NCI-H2227 (cell line): ENCODE measurements at regions not wholly inside any gene's neighbourhood (a gene's known extent, or its start where the extent isn't known, plus 50 kb on each side); places are given as distances from the start of the nearest gene placed in this dataset.
"Not testable (repeated sequence)": the region's sequence is repeated elsewhere in the genome, so short reads cannot be mapped to it uniquely, and the experiment has no call there.

Experiments used
- DNase-seq: peaks from one replicate; lab custom pipeline; 2025; ENCODE audit not compliant: unreplicated experiment; lab: John Stamatoyannopoulos, UW

DNA sequence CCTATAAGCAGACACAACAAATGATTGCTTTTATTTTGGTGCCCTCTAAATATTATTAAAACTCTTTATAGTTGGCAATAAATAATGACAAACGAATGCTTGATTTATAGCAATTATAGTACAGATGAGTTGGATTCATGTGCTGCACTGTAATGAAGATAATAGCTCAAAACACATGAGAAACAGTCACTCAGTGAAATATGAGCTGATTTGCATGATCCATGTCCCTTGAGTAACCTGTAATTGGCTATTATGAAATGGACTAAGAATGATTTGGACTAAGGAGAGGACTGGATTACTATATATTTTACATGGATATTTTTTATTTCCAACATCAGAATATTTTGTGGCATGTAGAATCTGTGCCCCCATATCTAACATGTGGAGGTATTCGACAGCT is 365.6 kb upstream of the UBE2E3 start:
- DNase-seq: no peak

GRCh38 chr2:180609626-180610340 is 370.6 kb upstream of the UBE2E3 start:
- DNase-seq: no peak

GRCh38 chr2:180607514-180608049 is 372.8 kb upstream of the UBE2E3 start:
- no peak for DNase-seq

GRCh38 chr2:180604077-180604476 is 376.3 kb upstream of the UBE2E3 start:
- DNase-seq: no peak

DNA sequence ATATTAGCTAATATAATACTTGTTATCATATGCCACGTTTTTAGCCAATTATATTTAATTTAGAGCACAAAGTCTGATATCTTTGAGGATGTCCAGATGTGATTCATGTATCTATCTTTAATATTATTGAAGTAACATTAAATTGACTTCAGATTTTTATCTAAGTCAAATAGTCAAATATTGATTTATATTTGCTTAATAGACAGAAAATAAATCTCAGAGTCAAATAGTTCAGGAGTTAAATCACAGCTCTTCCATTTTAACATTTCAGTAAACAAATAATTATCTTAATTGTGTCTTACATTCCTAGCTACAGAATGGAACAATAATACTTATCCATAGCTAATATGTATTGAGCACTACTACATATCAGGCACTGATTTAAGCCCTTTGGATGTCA is 379.4 kb upstream of the UBE2E3 start:
- no peak for DNase-seq

GRCh38 chr2:180599804-180600203 is 380.6 kb upstream of the UBE2E3 start:
- no peak for DNase-seq

DNA sequence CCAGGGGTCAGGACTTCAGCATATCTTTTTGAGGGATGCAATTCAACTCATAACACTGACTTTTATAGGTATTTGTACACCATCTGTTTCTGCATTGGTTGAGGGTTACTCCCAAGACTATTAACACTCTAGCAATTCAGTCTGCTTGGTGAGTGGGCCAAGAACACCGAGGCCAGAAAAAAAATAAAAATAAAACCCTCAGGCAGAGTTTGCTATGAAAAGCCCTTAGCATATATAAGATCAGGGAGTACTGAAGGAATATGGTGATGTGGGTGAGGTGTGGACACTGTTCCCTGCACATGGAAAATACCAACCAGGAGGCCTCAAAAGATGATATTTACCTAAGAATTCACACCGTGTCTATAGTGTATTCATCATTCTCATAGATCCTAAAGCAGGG is 383.2 kb upstream of the UBE2E3 start:
- DNase-seq: no peak

GRCh38 chr2:180596453-180596852 is 384.0 kb upstream of the UBE2E3 start:
- no peak for DNase-seq

GRCh38 chr2:180591947-180592346 is 388.5 kb upstream of the UBE2E3 start:
- no peak for DNase-seq

GRCh38 chr2:180591093-180591781 is 389.2 kb upstream of the UBE2E3 start:
- DNase-seq: not testable (repeated sequence)

DNA sequence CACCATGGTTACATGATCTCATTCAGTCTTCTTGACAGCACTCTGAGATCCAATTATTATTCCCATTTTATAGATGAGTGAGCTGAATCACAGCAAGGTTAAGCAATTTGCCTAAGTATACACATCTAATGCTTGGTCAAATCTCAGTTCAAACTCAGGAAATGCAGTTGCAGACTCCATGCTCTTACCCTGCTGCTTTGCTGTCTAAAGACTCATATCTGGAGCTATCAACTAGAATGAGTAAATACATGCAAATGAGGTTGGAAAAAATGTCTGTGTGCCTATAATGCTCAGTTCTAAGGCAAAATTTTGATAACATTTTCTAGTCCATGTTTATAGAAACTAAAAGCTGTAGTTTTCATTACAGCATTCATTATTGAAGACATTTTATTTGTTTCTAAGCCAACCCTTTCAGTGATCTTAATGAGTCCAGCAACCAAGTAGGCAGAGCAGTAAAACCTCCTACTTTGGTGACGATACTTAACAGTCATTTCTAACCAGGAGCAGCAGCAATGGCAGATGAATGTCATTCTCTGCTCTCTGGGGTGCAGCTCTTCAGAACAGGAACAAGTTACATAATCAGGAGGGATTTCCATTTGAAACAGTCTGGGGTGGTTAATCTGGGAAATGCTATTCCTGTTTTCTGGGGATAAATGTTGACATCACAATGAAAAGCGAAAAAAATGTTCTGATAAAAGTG is 396.8 kb upstream of the UBE2E3 start:
- no peak for DNase-seq

GRCh38 chr2:180579388-180579787 is 401.0 kb upstream of the UBE2E3 start:
- no peak for DNase-seq

- DNase-seq: no peak
Observed at GRCh38 chr2:180578441-180578840, 402.0 kb upstream of the UBE2E3 start.

- no peak for DNase-seq
Observed at GRCh38 chr2:180577567-180577966, 402.8 kb upstream of the UBE2E3 start.

DNA sequence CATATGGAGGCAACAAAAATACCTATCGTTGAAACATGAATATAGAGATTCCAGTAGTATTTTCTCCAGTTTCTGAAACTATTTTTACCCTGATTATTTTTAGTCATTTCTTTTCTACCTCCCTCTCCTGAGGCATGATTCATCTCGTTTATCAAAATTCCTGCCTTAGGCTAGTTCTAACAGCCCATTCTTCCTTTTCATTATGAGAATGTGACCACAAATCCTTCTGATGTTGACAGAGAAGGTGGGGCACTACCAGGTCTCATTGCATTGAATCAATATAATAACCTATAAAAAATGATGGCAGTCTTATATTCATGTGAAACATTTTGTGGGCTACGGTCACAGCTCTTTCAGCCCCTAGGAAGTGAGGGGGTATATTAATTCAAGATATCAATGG is 406.5 kb upstream of the UBE2E3 start:
- DNase-seq: no peak

DNA sequence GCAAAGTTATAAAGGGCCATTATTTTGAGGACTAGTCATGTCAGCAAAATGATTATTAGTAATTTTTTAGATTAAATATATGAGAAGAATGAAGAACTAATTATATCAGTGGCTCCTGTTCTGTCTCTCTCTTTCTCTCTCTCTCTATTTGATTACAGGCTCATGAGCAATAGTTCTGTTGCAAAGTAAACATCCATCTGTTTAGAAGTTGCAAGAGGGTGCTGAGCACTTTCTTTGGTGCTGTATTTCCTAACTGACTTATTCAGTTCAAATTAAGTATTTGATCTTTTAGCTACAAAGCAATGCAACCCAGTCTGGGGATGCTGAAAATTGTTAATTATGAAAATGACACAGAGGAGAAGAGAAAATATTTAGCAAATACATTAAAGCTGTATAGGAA is 408.1 kb upstream of the UBE2E3 start:
- DNase-seq: no peak

DNA sequence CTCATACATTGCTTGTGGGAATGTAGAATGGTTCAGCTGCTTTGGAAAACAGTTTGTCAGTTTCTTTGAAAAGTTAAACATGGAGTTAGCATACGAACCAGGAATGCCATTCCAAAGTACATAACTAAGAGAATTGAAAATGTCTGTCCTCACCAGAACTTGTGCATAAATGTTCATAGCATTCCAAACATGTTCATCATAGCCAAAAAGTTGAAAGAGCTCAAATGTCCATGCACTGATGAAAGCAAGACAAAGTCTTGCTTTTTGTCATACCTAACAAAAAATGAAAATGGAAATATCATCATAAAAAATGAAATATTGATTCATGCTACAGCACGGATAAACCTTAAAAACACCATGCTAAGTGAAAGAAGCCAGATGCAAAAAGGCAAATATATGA is 408.8 kb upstream of the UBE2E3 start:
- no peak for DNase-seq

DNA sequence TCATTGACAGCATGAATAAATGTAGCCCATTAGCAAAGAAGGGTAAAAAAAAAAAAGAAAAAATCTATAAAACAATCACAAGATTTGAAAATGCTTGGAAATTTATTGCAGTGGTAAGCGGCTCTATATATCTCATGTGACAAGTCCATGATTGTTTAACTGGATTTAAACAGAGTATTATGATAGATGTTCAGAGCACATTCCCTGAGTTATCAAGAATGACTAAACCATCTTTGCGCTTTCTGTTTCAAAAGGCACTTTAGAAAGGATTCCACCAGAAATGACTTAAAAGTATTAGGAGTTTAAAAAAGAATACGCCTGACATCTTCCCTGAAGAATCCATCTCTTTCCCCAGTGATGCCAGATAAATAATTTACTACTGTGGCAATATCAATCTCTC is 409.5 kb upstream of the UBE2E3 start:
- no peak for DNase-seq

GRCh38 chr2:180564051-180564450 is 416.4 kb upstream of the UBE2E3 start:
- no peak for DNase-seq

DNA sequence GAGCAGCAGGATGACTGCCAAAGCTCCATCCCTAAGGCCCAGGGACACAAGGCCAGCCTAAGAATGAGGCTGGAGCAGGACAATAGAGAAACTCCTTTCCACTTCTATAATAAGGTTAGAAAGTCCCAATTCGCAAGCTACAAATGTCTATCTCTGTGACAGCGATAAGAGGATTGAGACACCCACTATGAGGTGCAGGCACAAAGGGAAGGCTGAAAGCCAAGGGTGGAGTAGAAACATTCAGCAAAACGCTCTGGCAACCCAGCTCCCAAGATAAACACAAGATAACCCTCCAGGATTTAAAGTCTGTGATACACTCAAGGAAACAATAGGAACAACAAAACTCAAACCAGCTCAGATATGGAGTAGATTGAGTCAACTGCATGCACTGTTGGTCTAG is 418.0 kb upstream of the UBE2E3 start:
- DNase-seq: no peak

GRCh38 chr2:180559771-180560170 is 420.6 kb upstream of the UBE2E3 start:
- no peak for DNase-seq

- DNase-seq: no peak
Observed at GRCh38 chr2:180559038-180559437, 421.4 kb upstream of the UBE2E3 start.
